ENCODE measurements at regions not wholly inside any gene's neighbourhood (a gene's known extent, or its start where the extent isn't known, plus 50 kb on each side); places are given as distances from the start of the nearest gene placed in this dataset.
"Not testable (repeated sequence)": the region's sequence is repeated elsewhere in the genome, so short reads cannot be mapped to it uniquely, and the experiment has no call there.

- no peak for DNase-seq (ENCODE audit: low read depth, low spot score)
Measured at GRCh38 chr2:239746559-239747246, 278.4 kb downstream of the NDUFA10 start.

GRCh38 chr2:239745386-239746227 is 279.5 kb downstream of the NDUFA10 start:
- no peak for DNase-seq (ENCODE audit: low read depth, low spot score)

DNA sequence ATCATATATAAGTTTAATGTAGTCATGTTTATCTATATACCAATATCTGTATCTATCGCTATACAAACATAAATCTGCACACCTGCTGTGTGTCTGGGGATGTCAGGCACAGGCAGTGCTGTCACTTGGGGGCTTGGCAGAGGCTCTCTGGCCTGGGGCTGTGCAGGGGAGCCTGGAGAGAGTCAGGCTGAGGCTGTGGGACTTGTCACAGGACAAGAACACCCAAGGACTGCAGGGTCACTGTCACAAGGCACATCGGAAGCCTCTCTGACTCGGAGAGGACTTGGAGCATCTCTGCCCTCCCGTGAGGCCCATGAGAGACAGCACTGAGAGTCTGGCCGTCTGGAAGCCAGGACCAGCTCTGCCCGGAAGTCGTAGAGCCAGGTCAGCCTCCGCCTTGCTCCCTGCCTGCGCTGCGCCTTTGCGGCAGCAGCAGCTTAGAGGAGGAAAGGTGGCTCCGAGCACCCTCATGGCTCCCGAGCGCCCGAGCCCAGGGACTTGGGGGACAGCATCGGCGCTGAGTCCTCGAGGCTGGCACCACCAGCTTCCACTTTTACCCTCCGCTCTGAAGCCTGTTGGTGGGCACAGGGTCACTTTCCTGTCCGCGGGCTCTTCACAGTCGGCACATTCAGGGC is 280.3 kb downstream of the NDUFA10 start:
- no peak for DNase-seq (ENCODE audit: low read depth, low spot score)

- no peak for DNase-seq (ENCODE audit: low read depth, low spot score)
Measured at GRCh38 chr2:239743206-239743605, 281.9 kb downstream of the NDUFA10 start.

DNA sequence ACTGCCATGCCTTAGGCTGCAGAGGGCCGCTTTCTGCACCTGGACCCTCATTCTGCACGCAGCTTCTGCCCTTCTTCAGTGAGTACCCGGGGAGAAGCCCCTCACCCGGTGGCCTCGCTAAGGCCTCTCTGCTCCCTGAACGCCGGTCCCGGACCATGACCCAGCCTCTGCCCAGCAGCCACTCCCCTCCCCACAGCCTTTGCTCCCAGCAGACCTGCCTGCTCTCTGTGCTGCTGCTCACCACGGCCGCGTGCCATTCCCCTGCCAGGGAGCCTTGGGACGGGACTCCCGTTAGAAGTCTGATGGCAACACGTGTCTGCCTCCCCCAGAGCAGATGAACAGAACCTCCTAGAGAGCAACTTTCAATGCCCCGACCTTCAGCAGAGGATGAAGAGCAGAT is 282.8 kb downstream of the NDUFA10 start:
- DNase-seq (ENCODE audit: low read depth, low spot score): no peak

DNA sequence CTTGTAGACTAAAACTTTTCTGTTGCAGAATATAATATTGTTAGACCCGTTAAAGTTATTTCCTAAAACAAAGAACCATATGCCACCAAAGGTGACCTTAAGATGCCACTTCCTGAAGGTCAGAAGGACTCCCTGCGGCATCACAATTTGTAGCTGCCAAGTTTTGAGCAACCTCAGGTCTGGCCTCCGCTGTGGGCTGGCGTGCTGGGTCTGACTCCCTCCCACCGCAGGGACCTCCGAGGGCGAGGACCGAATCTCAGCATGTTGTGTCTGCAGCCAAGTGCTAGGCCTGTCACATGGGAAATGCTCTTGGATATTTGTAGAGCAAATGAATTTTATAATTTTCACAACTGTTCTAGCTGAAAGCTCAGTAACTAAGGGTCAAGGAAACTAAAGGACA is 285.9 kb downstream of the NDUFA10 start:
- DNase-seq (ENCODE audit: low read depth, low spot score): no peak

DNA sequence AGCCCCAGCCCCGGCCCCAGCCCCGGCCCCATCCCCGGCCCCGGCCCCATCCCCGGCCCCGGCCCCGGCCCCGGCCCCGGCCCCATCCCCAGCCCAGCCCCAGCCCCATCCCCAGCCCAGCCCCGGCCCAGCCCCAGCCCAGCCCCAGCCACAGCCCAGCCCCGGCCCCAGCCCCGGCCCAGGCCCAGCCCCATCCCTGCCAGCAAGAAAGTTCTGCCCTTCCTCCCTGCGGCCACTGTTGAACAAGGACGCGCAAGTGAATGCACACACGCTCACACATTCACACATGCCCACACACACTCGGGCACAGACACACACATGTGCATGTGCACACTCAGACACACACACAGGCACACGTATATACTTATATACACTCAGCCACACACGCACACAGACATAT is 287.0 kb downstream of the NDUFA10 start:
- DNase-seq (ENCODE audit: low read depth, low spot score): no peak

DNA sequence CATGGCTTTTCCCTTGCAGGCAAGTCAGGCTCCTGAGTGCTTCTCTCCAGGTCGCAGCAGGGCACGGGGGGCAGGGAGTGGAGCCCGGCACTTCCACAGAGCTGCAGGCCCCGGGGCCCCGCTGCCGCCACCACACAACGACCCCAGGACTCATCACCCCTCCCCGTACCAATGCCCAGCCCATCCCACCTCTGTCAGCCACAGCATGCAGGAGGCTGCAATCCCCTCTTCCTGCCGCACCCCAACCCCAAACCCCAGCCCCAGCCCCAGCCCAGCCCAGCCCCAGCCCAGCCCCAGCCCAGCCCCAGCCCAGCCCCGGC is 288.0 kb downstream of the NDUFA10 start:
- DNase-seq (ENCODE audit: low read depth, low spot score): no peak

DNA sequence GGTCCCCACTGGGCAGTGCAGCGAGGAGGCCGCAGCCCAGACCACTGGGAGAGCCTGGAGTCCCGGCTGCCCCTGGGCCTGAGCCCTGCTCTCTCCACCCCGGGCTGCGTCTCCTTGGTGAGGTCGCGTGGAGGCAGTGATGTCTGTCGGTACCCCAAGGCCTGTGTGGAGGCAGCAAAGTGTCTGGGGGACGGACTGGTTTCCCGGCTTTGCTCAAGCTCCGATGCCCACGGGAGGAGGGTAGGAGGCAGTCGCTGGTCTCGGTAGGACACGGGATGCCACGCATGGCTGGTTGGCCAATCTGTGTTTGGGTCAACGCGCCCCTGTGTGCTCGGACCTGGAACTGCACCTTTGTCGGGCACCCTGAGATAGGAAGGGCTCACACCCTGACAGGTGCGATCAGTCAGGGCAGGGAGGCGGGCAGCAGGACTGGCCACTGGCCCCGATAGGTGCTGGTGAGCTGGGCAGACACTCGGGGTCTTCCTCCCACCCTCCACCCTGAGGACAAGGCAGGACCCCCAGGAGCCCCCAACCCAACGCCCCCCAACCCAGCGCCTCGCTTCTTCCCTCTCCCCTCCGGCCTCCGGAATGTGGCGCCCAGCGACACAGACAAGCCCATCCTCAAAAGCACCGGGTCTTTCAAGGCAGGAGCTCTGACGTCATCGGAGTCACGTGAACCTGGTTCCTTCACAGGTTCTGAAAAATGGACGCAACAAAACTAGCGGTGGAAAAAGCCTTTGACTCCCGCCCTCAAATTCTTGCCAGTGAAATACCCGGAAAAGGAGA is 288.6 kb downstream of the NDUFA10 start:
- DNase-seq (ENCODE audit: low read depth, low spot score): no peak

DNA sequence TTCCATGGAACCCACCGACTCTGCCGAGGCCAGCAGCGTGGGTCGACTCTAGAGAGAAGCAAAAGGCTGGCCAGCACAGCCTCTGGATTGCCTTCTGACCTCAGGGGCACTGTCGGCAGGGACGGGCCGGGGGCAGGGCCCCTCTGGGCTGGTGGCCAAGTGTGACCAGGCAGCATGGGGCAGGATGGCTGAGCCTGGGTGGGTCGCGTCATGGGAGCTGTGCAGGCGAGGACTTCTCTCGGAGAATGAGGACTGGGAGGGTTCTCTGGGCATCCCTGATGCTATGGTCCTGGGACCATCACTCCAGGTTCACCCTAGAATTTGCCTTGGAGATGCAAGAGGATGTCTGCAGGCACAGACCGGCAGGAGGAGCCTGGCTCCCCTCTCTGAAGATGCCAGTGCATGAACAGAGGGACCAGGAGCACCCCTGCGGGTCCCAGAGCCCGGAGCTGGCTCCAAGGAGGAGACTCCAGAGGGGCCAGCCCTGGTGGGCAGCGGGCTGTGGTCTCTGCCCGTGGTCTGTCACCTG is 289.2 kb downstream of the NDUFA10 start:
- no peak for DNase-seq (ENCODE audit: low read depth, low spot score)

- DNase-seq (ENCODE audit: low read depth, low spot score): peak; percentile 86
Measured at GRCh38 chr2:239735131-239735828, 289.9 kb downstream of the NDUFA10 start.

DNA sequence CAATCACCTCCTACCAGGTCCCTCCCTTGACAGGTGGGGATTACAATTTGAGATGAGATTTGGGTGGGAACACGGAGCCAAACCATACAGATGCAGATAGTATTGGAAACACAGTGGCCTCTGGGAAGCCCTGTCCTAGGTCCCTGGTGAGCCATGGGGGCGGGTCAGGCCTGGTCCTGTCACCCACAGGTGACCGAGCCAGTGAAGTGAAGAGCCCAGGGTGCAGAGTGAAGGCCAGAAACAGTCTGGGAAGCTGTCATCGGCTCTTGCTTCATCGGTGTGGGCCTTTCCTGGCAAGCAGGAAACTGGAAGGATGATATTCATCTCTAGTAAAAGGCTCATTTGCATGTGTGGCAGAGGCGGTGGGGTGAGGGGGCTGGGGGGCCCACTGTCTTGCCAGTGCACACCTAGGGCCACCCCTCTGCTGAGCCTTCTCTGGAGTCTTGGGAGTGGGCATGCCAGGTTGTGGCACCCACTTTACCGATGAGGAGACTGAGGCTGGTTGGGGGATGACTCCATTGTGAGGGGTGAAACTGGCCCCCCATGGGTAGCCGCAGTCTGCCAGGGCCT is 290.6 kb downstream of the NDUFA10 start:
- DNase-seq (ENCODE audit: low read depth, low spot score): no peak

DNA sequence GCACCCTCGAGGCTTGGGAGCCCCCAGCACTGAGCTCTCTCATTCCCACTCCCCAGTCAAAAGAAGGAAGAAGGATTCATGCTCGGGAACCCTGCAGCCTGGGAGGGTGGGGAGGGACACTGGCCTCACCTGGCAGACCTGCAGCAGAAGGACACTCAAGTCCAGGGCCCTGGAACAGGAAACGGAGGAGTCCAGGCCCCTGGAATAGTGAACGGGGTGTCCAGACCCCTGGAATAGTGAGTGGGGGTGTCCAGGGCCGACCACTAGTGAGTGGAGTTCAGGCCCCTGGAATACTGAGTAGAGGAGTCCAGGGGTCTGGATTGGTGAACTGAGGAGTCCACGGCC is 292.5 kb downstream of the NDUFA10 start:
- no peak for DNase-seq (ENCODE audit: low read depth, low spot score)

GRCh38 chr2:239731998-239732665 is 293.0 kb downstream of the NDUFA10 start:
- no peak for DNase-seq (ENCODE audit: low read depth, low spot score)

- no peak for DNase-seq (ENCODE audit: low read depth, low spot score)
Measured at GRCh38 chr2:239731422-239731821, 293.7 kb downstream of the NDUFA10 start.

GRCh38 chr2:239730897-239731296 is 294.2 kb downstream of the NDUFA10 start:
- no peak for DNase-seq (ENCODE audit: low read depth, low spot score)

DNA sequence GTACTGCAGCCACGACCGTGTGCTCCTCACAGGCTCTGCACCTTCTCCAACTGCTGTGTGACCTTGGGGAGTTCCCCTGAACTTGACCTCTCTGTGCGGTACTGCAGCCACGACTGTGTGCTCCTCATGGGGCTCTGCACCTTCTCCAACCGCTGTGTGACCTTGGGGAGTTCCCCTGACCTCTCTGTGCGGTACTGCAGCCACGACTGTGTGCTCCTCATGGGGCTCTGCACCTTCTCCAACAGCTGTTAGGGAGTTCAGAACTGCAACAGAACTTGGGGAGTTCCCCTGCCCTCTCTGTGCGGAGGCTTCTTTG is 294.6 kb downstream of the NDUFA10 start:
- DNase-seq (ENCODE audit: low read depth, low spot score): not testable (repeated sequence)

GRCh38 chr2:239729681-239730566 is 295.2 kb downstream of the NDUFA10 start:
- DNase-seq (ENCODE audit: low read depth, low spot score): no peak

DNA sequence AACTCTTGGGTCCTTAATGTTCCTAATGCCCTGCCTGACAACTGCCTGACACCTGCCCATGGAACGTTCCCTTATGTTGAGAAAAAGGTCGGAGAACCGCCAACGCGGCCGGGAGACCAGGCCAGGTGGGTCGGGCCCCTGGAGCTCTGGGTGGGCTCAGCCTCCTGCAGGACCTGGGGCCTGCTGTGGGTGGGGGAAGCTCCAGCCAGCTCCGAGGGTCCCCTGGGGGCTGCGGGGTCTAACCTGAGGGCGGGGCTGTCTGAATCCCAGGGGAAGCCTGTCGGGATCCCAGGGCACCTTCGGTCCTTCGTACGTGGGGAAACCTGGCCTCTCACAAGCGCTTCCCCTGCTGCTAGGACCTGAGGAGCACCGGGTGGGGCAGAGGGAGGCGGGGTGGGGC is 296.0 kb downstream of the NDUFA10 start:
- DNase-seq (ENCODE audit: low read depth, low spot score): no peak

GRCh38 chr2:239728751-239729150 is 296.4 kb downstream of the NDUFA10 start:
- DNase-seq (ENCODE audit: low read depth, low spot score): no peak

Data from ELF-1 (cell line).